Hepatocyte (in vitro differentiated cells): ENCODE measurements at regions not wholly inside any gene's neighbourhood (a gene's known extent, or its start where the extent isn't known, plus 50 kb on each side); places are given as distances from the start of the nearest gene placed in this dataset.
"Not testable (repeated sequence)": the region's sequence is repeated elsewhere in the genome, so short reads cannot be mapped to it uniquely, and the experiment has no call there.

Source experiments
- DNase-seq: peaks from one replicate; pipeline ENCODE4 v3.0.0-alpha.2; 2016; ENCODE audit warnings: low spot score
- H2AFZ ChIP-seq: fragments of 200-600 bp; sonication (generic); 2 replicates; pipeline ENCODE4 v1.6.0; 2016; ENCODE audit warnings: antibody characterized with exemption, mild to moderate bottlenecking
- H3K27ac ChIP-seq: fragments of 200-600 bp; sonication (generic); 2 replicates; pipeline ENCODE4 v1.5.1; 2016; ENCODE audit warnings: mild to moderate bottlenecking
- H3K27me3 ChIP-seq: fragments of 200-600 bp; sonication (generic); 2 replicates; pipeline ENCODE4 v1.6.1; 2016
- H3K36me3 ChIP-seq: fragments of 200-600 bp; sonication (generic); replicated peaks from 2 replicates; pipeline ENCODE4 v1.5.1; 2016; ENCODE audit warnings: low read depth; ENCODE audit not compliant: insufficient read depth
- H3K4me1 ChIP-seq: fragments of 200-600 bp; sonication (generic); 2 replicates; pipeline ENCODE4 v1.5.1; 2016; ENCODE audit warnings: mild to moderate bottlenecking, moderate library complexity; ENCODE audit not compliant: insufficient read depth
- H3K4me2 ChIP-seq: fragments of 200-600 bp; sonication (generic); 2 replicates; pipeline ENCODE4 v1.6.0; 2016
- H3K4me3 ChIP-seq: fragments of 200-600 bp; sonication (generic); 2 replicates; pipeline ENCODE4 v1.5.1; 2016; ENCODE audit warnings: mild to moderate bottlenecking
- H3K79me2 ChIP-seq: fragments of 200-600 bp; sonication (generic); 2 replicates; pipeline ENCODE4 v1.6.0; 2017; ENCODE audit warnings: mild to moderate bottlenecking
- H3K9me2 ChIP-seq: fragments of 200-600 bp; sonication (generic); replicated peaks from 2 replicates; pipeline ENCODE4 v1.6.0; 2017; ENCODE audit warnings: mild to moderate bottlenecking; ENCODE audit not compliant: insufficient read depth
- H3K9me3 ChIP-seq: fragments of 200-600 bp; sonication (generic); 2 replicates; pipeline ENCODE4 v1.5.1; 2016; ENCODE audit warnings: low read depth, mild to moderate bottlenecking
- H4K20me1 ChIP-seq: fragments of 200-600 bp; sonication (generic); 2 replicates; pipeline ENCODE4 v1.6.0; 2016; ENCODE audit warnings: mild to moderate bottlenecking; ENCODE audit not compliant: insufficient read depth, poor library complexity, severe bottlenecking
- EZH2 ChIP-seq: fragments of 200-600 bp; sonication (generic); IDR thresholded peaks from 2 replicates; pipeline ENCODE4 v1.6.1; 2016; ENCODE audit warnings: antibody characterized with exemption, mild to moderate bottlenecking, borderline replicate concordance
- EZH2phosphoT487 ChIP-seq: fragments of 200-600 bp; sonication (generic); IDR thresholded peaks from one replicate; pipeline ENCODE4 v1.6.1; 2018; ENCODE audit warnings: antibody characterized with exemption, mild to moderate bottlenecking, low read depth, moderate library complexity; ENCODE audit not compliant: unreplicated experiment, severe bottlenecking
- WGBS: methylation state at CpG from one replicate; pipeline ENCODE4 v1.1.6; 2016; ENCODE audit warnings: low lambda C conversion rate; ENCODE audit errors: missing lambda C conversion rate; 5-methylcytosine and 5-hydroxymethylcytosine counted together
- TF ChIP-seq, protein P1 (sequence below): fragments of 200-600 bp; sonication (generic); IDR thresholded peaks from 2 replicates; pipeline ENCODE4 v1.5.1; 2016; ENCODE audit warnings: antibody characterized with exemption, mild to moderate bottlenecking; ENCODE audit not compliant: poor library complexity

DNA sequence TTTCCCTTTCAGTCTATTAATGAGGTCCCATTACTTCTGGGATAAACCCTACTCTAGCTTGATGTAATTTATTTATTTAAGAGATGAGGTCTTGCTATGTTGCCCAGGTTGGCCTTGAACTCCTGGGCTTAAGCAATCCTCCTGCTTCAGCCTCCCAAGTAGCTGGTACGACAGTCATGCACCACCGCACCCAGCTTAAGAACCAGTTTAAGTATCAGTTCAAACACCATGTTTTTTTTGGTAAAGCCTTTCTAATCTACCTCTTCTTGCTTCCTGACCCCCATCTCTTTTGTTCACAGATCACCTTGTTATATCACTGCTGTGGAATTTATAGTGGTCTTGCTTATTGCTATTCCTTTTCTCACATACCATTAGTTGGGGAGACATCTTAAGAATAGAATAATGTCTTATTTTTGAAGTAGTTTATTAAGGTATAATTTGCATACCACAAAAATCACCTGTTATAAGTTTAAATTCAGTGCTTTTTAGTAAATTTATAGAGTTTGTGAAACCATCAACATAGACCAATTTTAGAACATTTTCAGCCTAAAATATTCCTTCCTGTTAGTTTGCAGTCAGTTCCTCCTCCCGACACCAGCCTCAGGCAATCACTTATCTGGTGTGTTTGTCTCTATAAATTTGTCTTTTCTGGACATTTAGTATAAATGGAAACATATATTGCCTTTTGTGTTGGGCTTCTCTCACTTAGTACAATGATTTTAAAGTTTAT lies 257.9 kb downstream of the PDCD6IP start:
- Histone ChIP-seq H3K27ac (no peak overlapping the region), H3K4me1 (no peaks in the 10 kb centered on the region), H3K79me2 (no peaks in the 10 kb centered on the region), H4K20me1 (no peaks in the 10 kb centered on the region), H3K27me3 (no peaks in the 10 kb centered on the region), H3K9me3 (no peaks in the 10 kb centered on the region), H3K4me3 (no peak overlapping the region), H2AFZ (no peak overlapping the region), H3K9me2 (no peaks in the 10 kb centered on the region), H3K4me2 (no peak overlapping the region), H3K36me3 (no peaks in the 10 kb centered on the region)
- DNase-seq = no peak
- TF ChIP-seq EZH2 (no peak), EZH2phosphoT487 (no peak)
- TF ChIP-seq, protein P1, sequence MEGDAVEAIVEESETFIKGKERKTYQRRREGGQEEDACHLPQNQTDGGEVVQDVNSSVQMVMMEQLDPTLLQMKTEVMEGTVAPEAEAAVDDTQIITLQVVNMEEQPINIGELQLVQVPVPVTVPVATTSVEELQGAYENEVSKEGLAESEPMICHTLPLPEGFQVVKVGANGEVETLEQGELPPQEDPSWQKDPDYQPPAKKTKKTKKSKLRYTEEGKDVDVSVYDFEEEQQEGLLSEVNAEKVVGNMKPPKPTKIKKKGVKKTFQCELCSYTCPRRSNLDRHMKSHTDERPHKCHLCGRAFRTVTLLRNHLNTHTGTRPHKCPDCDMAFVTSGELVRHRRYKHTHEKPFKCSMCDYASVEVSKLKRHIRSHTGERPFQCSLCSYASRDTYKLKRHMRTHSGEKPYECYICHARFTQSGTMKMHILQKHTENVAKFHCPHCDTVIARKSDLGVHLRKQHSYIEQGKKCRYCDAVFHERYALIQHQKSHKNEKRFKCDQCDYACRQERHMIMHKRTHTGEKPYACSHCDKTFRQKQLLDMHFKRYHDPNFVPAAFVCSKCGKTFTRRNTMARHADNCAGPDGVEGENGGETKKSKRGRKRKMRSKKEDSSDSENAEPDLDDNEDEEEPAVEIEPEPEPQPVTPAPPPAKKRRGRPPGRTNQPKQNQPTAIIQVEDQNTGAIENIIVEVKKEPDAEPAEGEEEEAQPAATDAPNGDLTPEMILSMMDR = no peak
- 80% methylated on average over 3 of the region's 3 CpGs for WGBS

DNA sequence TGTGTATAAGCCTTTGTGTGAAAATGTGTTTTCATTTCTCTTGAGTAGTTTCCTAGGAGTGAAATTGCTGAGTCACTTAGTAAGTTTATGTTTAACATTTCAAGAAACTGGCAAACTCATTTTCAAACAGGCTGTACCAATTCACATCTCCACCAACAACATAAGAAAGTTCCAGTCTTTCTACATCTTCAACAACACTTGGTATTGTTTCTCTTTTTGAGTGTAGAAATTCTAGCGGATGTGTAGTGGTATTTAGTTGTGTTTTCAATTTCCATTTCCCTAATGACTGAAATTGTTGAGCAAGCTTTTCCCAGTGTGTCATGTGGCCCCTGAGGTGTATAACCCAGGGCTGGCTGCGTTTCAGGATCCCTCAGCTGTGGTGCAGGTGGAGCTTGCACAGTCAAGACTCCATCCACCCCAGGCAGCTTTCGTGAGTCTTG lies 258.5 kb downstream of the PDCD6IP start:
- Histone ChIP-seq H3K4me1 (no peaks in the 10 kb centered on the region), H3K27me3 (no peaks in the 10 kb centered on the region), H3K27ac (no peak overlapping the region), H3K4me2 (no peak overlapping the region), H3K9me3 (no peaks in the 10 kb centered on the region), H2AFZ (no peak overlapping the region), H3K4me3 (no peak overlapping the region), H4K20me1 (no peaks in the 10 kb centered on the region), H3K79me2 (no peaks in the 10 kb centered on the region), H3K36me3 (no peaks in the 10 kb centered on the region), H3K9me2 (no peaks in the 10 kb centered on the region)
- 95% methylated on average over 3 of the region's 3 CpGs for WGBS
- DNase-seq = no peak
- TF ChIP-seq, protein P1 = no peak
- TF ChIP-seq EZH2phosphoT487 = no peak
- TF ChIP-seq EZH2 = no peak

DNA sequence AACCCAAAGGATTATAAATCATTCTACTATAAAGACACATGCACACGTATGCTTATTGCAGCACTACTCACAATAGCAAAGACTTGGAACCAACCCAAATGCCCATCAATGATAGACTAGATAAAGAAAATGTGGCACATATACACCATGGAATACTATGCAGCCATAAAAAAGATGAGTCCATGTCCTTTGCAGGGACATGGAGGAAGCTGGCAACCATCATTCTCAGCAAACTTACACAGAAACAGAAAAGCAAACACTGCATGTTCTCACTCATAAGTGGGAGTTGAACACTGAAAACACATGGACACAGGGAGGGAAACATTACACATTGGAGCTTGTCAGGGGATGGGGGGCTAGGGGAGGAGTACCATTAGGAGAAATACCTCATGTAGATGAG lies 262.6 kb downstream of the PDCD6IP start:
- not testable (repeated sequence) for H3K9me2 ChIP-seq, H3K79me2 ChIP-seq, DNase-seq, H3K4me1 ChIP-seq, H3K27me3 ChIP-seq, H2AFZ ChIP-seq, H3K36me3 ChIP-seq, H3K9me3 ChIP-seq, H3K27ac ChIP-seq, H4K20me1 ChIP-seq, H3K4me2 ChIP-seq, H3K4me3 ChIP-seq
- 88% methylated on average over 1 of the region's 1 CpG for WGBS

DNA sequence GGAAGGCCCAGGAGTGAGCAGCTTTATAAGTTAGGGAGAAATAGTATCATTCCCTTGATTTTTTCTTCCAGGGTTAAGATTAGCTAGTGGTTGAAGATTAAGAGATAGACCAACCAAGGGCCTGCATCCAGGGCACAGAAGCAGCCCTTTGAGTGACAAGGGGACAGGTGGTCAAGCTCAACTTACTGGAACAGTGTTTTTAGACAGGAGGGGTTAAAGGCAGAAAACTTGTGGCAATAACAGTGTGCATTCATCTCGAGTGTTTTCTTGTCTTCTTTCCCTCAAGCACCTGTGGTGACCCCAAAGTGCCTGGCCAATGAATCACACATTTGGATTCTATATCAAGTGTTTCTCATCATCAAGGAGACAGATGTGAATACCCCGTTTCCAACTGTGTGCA lies 267.5 kb downstream of the PDCD6IP start:
- TF ChIP-seq EZH2phosphoT487 (no peak), EZH2 (no peak)
- no peaks in the 10 kb centered on the region for H4K20me1 ChIP-seq
- no peaks in the 10 kb centered on the region for H3K27me3 ChIP-seq

More for the DNA sequence above, 267.5 kb downstream of the PDCD6IP start:
- Histone ChIP-seq H3K27ac (no peak overlapping the region), H3K4me3 (no peak overlapping the region), H3K9me2 (no peaks in the 10 kb centered on the region), H2AFZ (no peak overlapping the region), H3K9me3 (no peaks in the 10 kb centered on the region), H3K79me2 (no peaks in the 10 kb centered on the region), H3K36me3 (no peaks in the 10 kb centered on the region), H3K4me1 (no peaks in the 10 kb centered on the region), H3K4me2 (no peak overlapping the region)
- WGBS = 81% methylated on average over 2 of the region's 2 CpGs
- no peak for DNase-seq
